Fibroblast of peridontal ligament (primary cell): ENCODE measurements at regions not wholly inside any gene's neighbourhood (a gene's known extent, or its start where the extent isn't known, plus 50 kb on each side); places are given as distances from the start of the nearest gene placed in this dataset.
"Not testable (repeated sequence)": the region's sequence is repeated elsewhere in the genome, so short reads cannot be mapped to it uniquely, and the experiment has no call there.

Experiments
- DNase-seq: peaks from one replicate; pipeline ENCODE4 v3.0.0-alpha.2; 2010; ENCODE audit errors: extremely low read depth

GRCh38 chr2:190584980-190585661, 50.6 kb upstream of the NEMP2 start:
- peak; percentile 78 for DNase-seq

- DNase-seq: no peak
Measured at GRCh38 chr2:190587106-190587505, 52.6 kb upstream of the NEMP2 start.

GRCh38 chr2:190589008-190589407, 54.5 kb upstream of the NEMP2 start:
- no peak for DNase-seq

- DNase-seq: no peak
Measured at GRCh38 chr2:190591437-190591836, 56.9 kb upstream of the NEMP2 start.

DNA sequence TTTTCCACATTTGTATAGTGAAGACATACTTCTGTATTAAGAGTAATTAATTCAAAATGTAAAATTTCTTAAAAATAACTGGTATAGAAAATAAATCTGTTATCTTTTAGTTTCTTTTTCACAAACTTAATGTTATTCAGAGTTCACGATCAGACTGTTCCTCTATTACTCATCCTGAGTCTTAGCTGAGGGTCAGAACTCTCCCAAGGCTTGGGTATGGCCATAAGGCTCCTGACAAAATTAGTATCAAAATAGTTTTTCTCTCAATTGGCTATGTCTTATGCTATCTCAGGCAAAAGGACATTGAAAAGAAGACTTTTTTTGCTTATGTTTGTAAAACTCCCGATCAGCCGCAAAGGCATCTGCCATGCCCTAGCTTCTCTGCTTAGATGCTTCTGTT, 56.1 kb upstream of the NAB1 start:
- DNase-seq: no peak

GRCh38 chr2:190595879-190596278, 53.0 kb upstream of the NAB1 start:
- not testable (repeated sequence) for DNase-seq

- no peak for DNase-seq
Measured at GRCh38 chr2:190596993-190597392, 51.9 kb upstream of the NAB1 start.

GRCh38 chr2:190598621-190599020, 50.3 kb upstream of the NAB1 start:
- DNase-seq: no peak

GRCh38 chr2:190599073-190599472, 49.8 kb upstream of the NAB1 start:
- DNase-seq: no peak
